Astrocyte (in vitro differentiated cells and primary cell): ENCODE measurements at regions not wholly inside any gene's neighbourhood (a gene's known extent, or its start where the extent isn't known, plus 50 kb on each side); places are given as distances from the start of the nearest gene placed in this dataset.

Experiments used
- DNase-seq: peaks from one replicate; pipeline ENCODE4 v3.0.0-alpha.2; 2010; ENCODE audit warnings: low read depth
- FAIRE-seq: peaks from 2 replicates; lab custom pipeline; 2011; peaks lifted over from hg19 to GRCh38; lab: Jason Lieb, UNC
- H2AFZ ChIP-seq: 2 replicates; pipeline ENCODE4 v1.6.0; 2012; ENCODE audit warnings: low read depth, low read length, inconsistent platforms
- H3K27ac ChIP-seq: 2 replicates; pipeline ENCODE4 v1.5.1; 2011; ENCODE audit warnings: low read depth, low read length, inconsistent platforms
- H3K27me3 ChIP-seq: 2 replicates; pipeline ENCODE4 v1.6.0; 2011; ENCODE audit warnings: low read length, inconsistent platforms; ENCODE audit not compliant: insufficient read depth
- H3K36me3 ChIP-seq: 2 replicates; pipeline ENCODE4 v1.5.1; 2011; ENCODE audit warnings: low read length, inconsistent platforms; ENCODE audit not compliant: insufficient read depth
- H3K4me1 ChIP-seq: 2 replicates; pipeline ENCODE4 v1.5.1; 2011; ENCODE audit warnings: low read length, inconsistent platforms; ENCODE audit not compliant: insufficient read depth
- H3K4me2 ChIP-seq: 2 replicates; pipeline ENCODE4 v1.6.0; 2012; ENCODE audit warnings: low read length, inconsistent platforms
- H3K4me3 ChIP-seq: 2 replicates; pipeline ENCODE4 v1.5.1; 2011; ENCODE audit warnings: low read depth, mild to moderate bottlenecking, low read length, inconsistent platforms; ENCODE audit not compliant: insufficient read depth
- H3K79me2 ChIP-seq: 2 replicates; pipeline ENCODE4 v1.6.0; 2012; ENCODE audit warnings: mild to moderate bottlenecking, low read length, inconsistent platforms; ENCODE audit not compliant: insufficient read depth
- H3K9ac ChIP-seq: 2 replicates; pipeline ENCODE4 v1.6.0; 2012; ENCODE audit warnings: mild to moderate bottlenecking, low read length, inconsistent platforms
- H3K9me3 ChIP-seq: 2 replicates; pipeline ENCODE4 v1.5.1; 2012; ENCODE audit warnings: low read depth, mild to moderate bottlenecking, low read length, inconsistent platforms; ENCODE audit not compliant: insufficient read depth
- H4K20me1 ChIP-seq: 2 replicates; pipeline ENCODE4 v1.6.0; 2012; ENCODE audit warnings: low read length, inconsistent platforms; ENCODE audit not compliant: insufficient read depth
- H3K27ac Mint-ChIP-seq: one replicate; pipeline ENCODE4 v1.8.0; 2021; ENCODE audit warnings: mild to moderate bottlenecking, mixed read lengths; ENCODE audit not compliant: unreplicated experiment
- H3K27me3 Mint-ChIP-seq: one replicate; pipeline ENCODE4 v1.8.0; 2021; ENCODE audit warnings: low read depth, mixed read lengths; ENCODE audit not compliant: unreplicated experiment
- H3K36me3 Mint-ChIP-seq: one replicate; pipeline ENCODE4 v1.8.0; 2021; ENCODE audit warnings: low read depth, mixed read lengths; ENCODE audit not compliant: unreplicated experiment
- H3K4me1 Mint-ChIP-seq: one replicate; pipeline ENCODE4 v1.8.0; 2021; ENCODE audit warnings: low read depth, mixed read lengths; ENCODE audit not compliant: unreplicated experiment
- H3K4me3 Mint-ChIP-seq: one replicate; pipeline ENCODE4 v1.8.0; 2021; ENCODE audit warnings: mild to moderate bottlenecking, moderate library complexity, mixed read lengths; ENCODE audit not compliant: unreplicated experiment
- H3K9me3 Mint-ChIP-seq: one replicate; pipeline ENCODE4 v1.8.0; 2021; ENCODE audit warnings: mild to moderate bottlenecking, mixed read lengths; ENCODE audit not compliant: unreplicated experiment
- EZH2 ChIP-seq: IDR thresholded peaks from 2 replicates; pipeline ENCODE4 v1.6.1; 2012; ENCODE audit warnings: mild to moderate bottlenecking, low read length, inconsistent platforms; ENCODE audit not compliant: insufficient read depth
- TF ChIP-seq, protein P1 (sequence below): IDR thresholded peaks from 2 replicates; pipeline ENCODE4 v1.5.1; 2011; ENCODE audit warnings: low read depth, mild to moderate bottlenecking, inconsistent platforms, low read length, moderate library complexity; ENCODE audit not compliant: insufficient read depth

- no peak for FAIRE-seq
- TF ChIP-seq EZH2: no peak
- TF ChIP-seq, protein P1, sequence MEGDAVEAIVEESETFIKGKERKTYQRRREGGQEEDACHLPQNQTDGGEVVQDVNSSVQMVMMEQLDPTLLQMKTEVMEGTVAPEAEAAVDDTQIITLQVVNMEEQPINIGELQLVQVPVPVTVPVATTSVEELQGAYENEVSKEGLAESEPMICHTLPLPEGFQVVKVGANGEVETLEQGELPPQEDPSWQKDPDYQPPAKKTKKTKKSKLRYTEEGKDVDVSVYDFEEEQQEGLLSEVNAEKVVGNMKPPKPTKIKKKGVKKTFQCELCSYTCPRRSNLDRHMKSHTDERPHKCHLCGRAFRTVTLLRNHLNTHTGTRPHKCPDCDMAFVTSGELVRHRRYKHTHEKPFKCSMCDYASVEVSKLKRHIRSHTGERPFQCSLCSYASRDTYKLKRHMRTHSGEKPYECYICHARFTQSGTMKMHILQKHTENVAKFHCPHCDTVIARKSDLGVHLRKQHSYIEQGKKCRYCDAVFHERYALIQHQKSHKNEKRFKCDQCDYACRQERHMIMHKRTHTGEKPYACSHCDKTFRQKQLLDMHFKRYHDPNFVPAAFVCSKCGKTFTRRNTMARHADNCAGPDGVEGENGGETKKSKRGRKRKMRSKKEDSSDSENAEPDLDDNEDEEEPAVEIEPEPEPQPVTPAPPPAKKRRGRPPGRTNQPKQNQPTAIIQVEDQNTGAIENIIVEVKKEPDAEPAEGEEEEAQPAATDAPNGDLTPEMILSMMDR: no peak
- no peaks in the 10 kb centered on the region for H3K9me3 Mint-ChIP-seq
- no peaks in the 10 kb centered on the region for H3K36me3 Mint-ChIP-seq
- no peaks in the 10 kb centered on the region for H3K4me1 Mint-ChIP-seq
- H3K27me3 Mint-ChIP-seq: no peaks in the 10 kb centered on the region
- no peak overlapping the region for H3K4me3 Mint-ChIP-seq
- H3K9ac ChIP-seq: no peak overlapping the region
- H3K27me3 ChIP-seq: no peaks in the 10 kb centered on the region
- H3K9me3 ChIP-seq: no peaks in the 10 kb centered on the region
- H3K4me1 ChIP-seq: no peaks in the 10 kb centered on the region
- H3K36me3 ChIP-seq: no peaks in the 10 kb centered on the region
- H3K27ac ChIP-seq: no peak overlapping the region
- H3K4me2 ChIP-seq: no peak overlapping the region
- no peaks in the 10 kb centered on the region for H3K79me2 ChIP-seq
- H2AFZ ChIP-seq: no peak overlapping the region
- no peak overlapping the region for H3K4me3 ChIP-seq
- H3K27ac Mint-ChIP-seq: peak overlapping the region; percentile 27
- H4K20me1 ChIP-seq: no peaks in the 10 kb centered on the region
- DNase-seq: no peak
Measured at GRCh38 chr6:67265996-67266921, 1368.8 kb upstream of the ADGRB3 start.

- H3K9me3 Mint-ChIP-seq: no peaks in the 10 kb centered on the region
- DNase-seq: no peak
- H3K4me3 Mint-ChIP-seq: no peak overlapping the region
- Histone ChIP-seq H3K9ac (no peak overlapping the region), H3K4me3 (no peak overlapping the region), H3K4me2 (no peak overlapping the region), H2AFZ (no peak overlapping the region), H3K27ac (no peak overlapping the region), H3K27me3 (no peaks in the 10 kb centered on the region), H4K20me1 (no peaks in the 10 kb centered on the region), H3K4me1 (no peaks in the 10 kb centered on the region), H3K9me3 (no peaks in the 10 kb centered on the region), H3K79me2 (no peaks in the 10 kb centered on the region), H3K36me3 (no peaks in the 10 kb centered on the region)
- no peak for FAIRE-seq
- no peaks in the 10 kb centered on the region for H3K27me3 Mint-ChIP-seq
- H3K27ac Mint-ChIP-seq: no peak overlapping the region
- no peaks in the 10 kb centered on the region for H3K4me1 Mint-ChIP-seq
- TF ChIP-seq EZH2: no peak
- TF ChIP-seq, protein P1: no peak
- H3K36me3 Mint-ChIP-seq: no peaks in the 10 kb centered on the region
Measured at GRCh38 chr6:67252663-67253062, 1382.4 kb upstream of the ADGRB3 start.

- H3K9ac ChIP-seq: no peak overlapping the region
- H3K4me1 ChIP-seq: no peaks in the 10 kb centered on the region
- H3K4me2 ChIP-seq: no peak overlapping the region
- DNase-seq (no peak), FAIRE-seq (no peak)
- no peaks in the 10 kb centered on the region for H4K20me1 ChIP-seq
- Mint-ChIP-seq H3K27ac (no peak overlapping the region), H3K36me3 (no peaks in the 10 kb centered on the region), H3K9me3 (no peaks in the 10 kb centered on the region), H3K27me3 (no peaks in the 10 kb centered on the region), H3K4me3 (no peak overlapping the region), H3K4me1 (no peaks in the 10 kb centered on the region)
- H3K9me3 ChIP-seq: no peaks in the 10 kb centered on the region
- H3K4me3 ChIP-seq: no peak overlapping the region
- TF ChIP-seq, protein P1: no peak
- H3K79me2 ChIP-seq: no peaks in the 10 kb centered on the region
- H3K27ac ChIP-seq: no peak overlapping the region
- no peaks in the 10 kb centered on the region for H3K27me3 ChIP-seq
- no peaks in the 10 kb centered on the region for H3K36me3 ChIP-seq
- no peak overlapping the region for H2AFZ ChIP-seq
Measured at GRCh38 chr6:67248077-67248476, 1387.0 kb upstream of the ADGRB3 start.
